ENCODE measurements at regions not wholly inside any gene's neighbourhood (a gene's known extent, or its start where the extent isn't known, plus 50 kb on each side); places are given as distances from the start of the nearest gene placed in this dataset.

- ChIA-PET CTCF (no interaction called here), POLR2A (ENCODE audit: low non-redundant PET) (no interaction called here)
- H3K4me1 ChIP-seq (ENCODE audit: insufficient read depth, low read length, poor library complexity, severe bottlenecking) = no peaks in the 10 kb centered on the region
- DNase-seq (ENCODE audit: low spot score) = no peak
- H3K9me3 ChIP-seq (ENCODE audit: low read depth, low read length, poor library complexity, severe bottlenecking) = no peaks in the 10 kb centered on the region
- BruUV-seq (replicated peaks) = no TSS peak
- no peak overlapping the region for H3K4me3 ChIP-seq (ENCODE audit: low read depth, low read length, poor library complexity, severe bottlenecking)
- TF ChIP-seq EZH2 (IDR thresholded peaks at IDR 0.05; ENCODE audit: borderline replicate concordance, low read depth, low read length, poor library complexity, severe bottlenecking) (no peak), CTCF (conservative IDR thresholded peaks at IDR 0.05; ENCODE audit: low read depth, low read length) (no peak)
- no peaks in the 10 kb centered on the region for H3K36me3 ChIP-seq (ENCODE audit: insufficient read depth, low read length, poor library complexity, severe bottlenecking)
- H3K27ac ChIP-seq (ENCODE audit: low read depth, low read length, poor library complexity, severe bottlenecking) = no peak overlapping the region
- H3K27me3 ChIP-seq (replicated peaks; ENCODE audit: insufficient read depth, low read depth, low read length, poor library complexity) = peaks cover 8% of the 10 kb centered on the region
- intact Hi-C loops (cut with micrococcal nuclease; ENCODE audit: unreplicated experiment) = no loop called here
These were observed 112.8 kb upstream of the NCK2 start for GRCh38 chr2:105631922-105632321.

- no peaks in the 10 kb centered on the region for H3K36me3 ChIP-seq (ENCODE audit: insufficient read depth, low read length, poor library complexity, severe bottlenecking)
- no peak for TF ChIP-seq EZH2 (IDR thresholded peaks at IDR 0.05; ENCODE audit: borderline replicate concordance, low read depth, low read length, poor library complexity, severe bottlenecking)
- TF ChIP-seq CTCF (conservative IDR thresholded peaks at IDR 0.05; ENCODE audit: low read depth, low read length) = no peak
- CTCF ChIA-PET = no interaction called here
- no TSS peak for BruUV-seq (replicated peaks)
- no peak for DNase-seq (ENCODE audit: low spot score)
- intact Hi-C loops (cut with micrococcal nuclease; ENCODE audit: unreplicated experiment) = no loop called here
- peaks cover 4% of the 10 kb centered on the region for H3K27me3 ChIP-seq (replicated peaks; ENCODE audit: insufficient read depth, low read depth, low read length, poor library complexity)
- no peaks in the 10 kb centered on the region for H3K9me3 ChIP-seq (ENCODE audit: low read depth, low read length, poor library complexity, severe bottlenecking)
- no peak overlapping the region for H3K4me3 ChIP-seq (ENCODE audit: low read depth, low read length, poor library complexity, severe bottlenecking)
- POLR2A ChIA-PET (ENCODE audit: low non-redundant PET) = no interaction called here
- no peak overlapping the region for H3K27ac ChIP-seq (ENCODE audit: low read depth, low read length, poor library complexity, severe bottlenecking)
- H3K4me1 ChIP-seq (ENCODE audit: insufficient read depth, low read length, poor library complexity, severe bottlenecking) = no peaks in the 10 kb centered on the region
These were observed 113.7 kb upstream of the NCK2 start for GRCh38 chr2:105631011-105631410.

- no peak for DNase-seq (ENCODE audit: low spot score)
- Histone ChIP-seq H3K36me3 (ENCODE audit: insufficient read depth, low read length, poor library complexity, severe bottlenecking) (no peaks in the 10 kb centered on the region), H3K27me3 (replicated peaks; ENCODE audit: insufficient read depth, low read depth, low read length, poor library complexity) (peaks cover 4% of the 10 kb centered on the region), H3K9me3 (ENCODE audit: low read depth, low read length, poor library complexity, severe bottlenecking) (no peaks in the 10 kb centered on the region), H3K4me1 (ENCODE audit: insufficient read depth, low read length, poor library complexity, severe bottlenecking) (no peaks in the 10 kb centered on the region), H3K4me3 (ENCODE audit: low read depth, low read length, poor library complexity, severe bottlenecking) (no peak overlapping the region), H3K27ac (ENCODE audit: low read depth, low read length, poor library complexity, severe bottlenecking) (no peak overlapping the region)
- CTCF ChIA-PET = no interaction called here
- POLR2A ChIA-PET (ENCODE audit: low non-redundant PET) = no interaction called here
- intact Hi-C loops (cut with micrococcal nuclease; ENCODE audit: unreplicated experiment) = no loop called here
- TF ChIP-seq CTCF (conservative IDR thresholded peaks at IDR 0.05; ENCODE audit: low read depth, low read length) (no peak), EZH2 (IDR thresholded peaks at IDR 0.05; ENCODE audit: borderline replicate concordance, low read depth, low read length, poor library complexity, severe bottlenecking) (no peak)
- BruUV-seq (replicated peaks) = no TSS peak
These were observed 115.1 kb upstream of the NCK2 start for GRCh38 chr2:105629634-105630033.
